Central memory CD4-positive, alpha-beta T cell (primary cell): ENCODE measurements at regions not wholly inside any gene's neighbourhood (a gene's known extent, or its start where the extent isn't known, plus 50 kb on each side); places are given as distances from the start of the nearest gene placed in this dataset.

Source experiments
- DNase-seq: peaks from one replicate; pipeline ENCODE4 v3.0.0; 2022

DNA sequence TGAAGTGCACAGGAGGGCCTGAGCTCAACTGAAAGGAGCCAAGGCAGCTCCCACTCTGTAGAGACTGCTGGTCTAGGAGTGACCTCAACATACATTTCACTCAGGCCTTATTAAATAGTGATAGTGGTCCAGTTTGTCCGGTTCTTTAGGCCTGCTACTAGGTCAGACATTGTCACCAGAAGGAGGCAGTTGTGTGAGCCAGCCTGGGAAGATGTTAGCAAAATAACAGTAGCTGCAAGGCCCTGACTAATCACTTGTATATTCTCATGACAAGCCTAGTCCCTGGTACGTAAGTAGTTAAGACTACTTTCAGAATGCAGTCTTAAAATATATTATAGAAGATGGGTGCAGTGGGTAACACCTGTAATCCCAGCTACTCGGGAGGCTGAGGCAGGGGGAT is 264.0 kb upstream of the CAMK1G start:
- no peak for DNase-seq

DNA sequence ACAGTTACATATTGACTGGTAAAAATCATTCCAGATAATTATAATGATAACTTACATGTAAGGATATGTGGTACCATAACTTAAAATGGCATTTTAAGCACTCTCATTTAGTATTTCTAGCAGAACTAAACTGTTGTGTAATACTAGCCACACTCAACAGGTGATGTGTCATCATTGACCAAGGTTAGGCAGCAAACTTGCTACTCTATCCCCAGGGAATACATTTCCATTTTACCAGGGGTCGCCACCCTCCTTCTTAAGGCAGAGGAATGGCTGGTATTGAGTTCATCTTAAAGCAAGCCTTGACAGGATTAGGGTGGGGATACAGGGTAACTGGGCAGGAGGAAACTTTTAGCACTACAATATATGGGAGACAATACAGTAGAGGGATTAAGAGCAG is 259.8 kb upstream of the CAMK1G start:
- DNase-seq: no peak

DNA sequence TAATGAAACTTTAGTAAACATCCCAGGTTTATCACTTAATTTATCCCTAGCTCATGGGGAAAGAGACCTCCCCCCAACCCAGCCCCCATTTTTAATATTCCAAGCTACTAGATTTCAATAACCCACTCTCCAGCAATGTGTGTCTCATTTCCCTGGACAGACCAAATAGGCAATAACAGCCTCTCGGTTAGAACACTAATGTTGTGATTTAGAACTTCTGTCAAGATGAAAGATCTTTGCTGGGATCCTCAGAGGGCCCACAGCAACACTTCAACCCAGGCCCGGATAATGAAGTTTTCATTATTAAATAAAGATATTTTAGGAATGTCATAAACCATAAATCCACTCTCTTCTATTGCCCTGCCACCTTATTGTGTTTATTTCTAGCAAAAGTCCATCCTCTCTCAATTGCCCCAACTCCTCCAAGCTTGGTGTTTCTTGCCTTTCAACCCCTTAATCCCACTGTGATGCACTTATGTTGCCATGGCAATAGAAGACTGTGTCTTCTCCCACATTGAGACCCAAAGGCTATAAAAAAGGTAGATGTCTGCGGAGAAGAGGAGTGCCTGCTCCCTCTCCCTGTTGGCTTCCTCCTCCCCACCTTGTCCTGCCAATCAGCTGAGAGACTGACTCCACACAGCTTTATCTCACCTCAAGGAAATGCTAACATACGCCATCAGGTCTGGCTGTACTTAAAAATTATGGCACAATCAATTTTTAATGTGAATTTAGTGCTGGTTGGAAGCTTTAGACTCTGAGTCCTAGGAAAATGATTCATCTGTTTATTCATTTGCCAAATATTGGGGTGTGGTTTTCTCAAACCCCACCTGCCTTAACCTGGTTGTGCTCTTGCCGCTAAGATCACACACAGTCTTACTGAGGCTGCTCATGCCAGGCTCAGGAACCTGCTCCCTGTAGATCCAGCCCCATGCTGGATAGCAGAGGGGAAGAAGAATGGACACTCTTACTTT is 258.3 kb upstream of the CAMK1G start:
- DNase-seq: no peak

DNA sequence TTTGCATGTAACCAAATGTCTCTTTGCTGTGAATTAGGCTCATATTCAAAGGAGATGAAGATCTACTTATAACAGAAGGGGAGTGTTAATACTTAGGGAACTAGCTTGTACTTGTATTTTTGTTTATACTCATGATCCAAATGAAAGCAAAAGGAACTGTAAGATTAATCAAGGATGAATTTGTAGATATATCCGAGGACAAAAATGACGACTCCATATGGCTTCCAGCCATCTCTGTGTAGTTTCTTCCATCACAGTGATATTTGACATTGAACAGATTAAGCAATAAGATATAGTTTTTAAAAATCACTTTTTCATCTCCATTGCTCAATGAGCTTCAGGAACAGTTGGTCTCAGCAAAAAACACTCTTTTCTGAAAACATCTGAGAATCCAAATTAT is 257.4 kb upstream of the CAMK1G start:
- no peak for DNase-seq

DNA sequence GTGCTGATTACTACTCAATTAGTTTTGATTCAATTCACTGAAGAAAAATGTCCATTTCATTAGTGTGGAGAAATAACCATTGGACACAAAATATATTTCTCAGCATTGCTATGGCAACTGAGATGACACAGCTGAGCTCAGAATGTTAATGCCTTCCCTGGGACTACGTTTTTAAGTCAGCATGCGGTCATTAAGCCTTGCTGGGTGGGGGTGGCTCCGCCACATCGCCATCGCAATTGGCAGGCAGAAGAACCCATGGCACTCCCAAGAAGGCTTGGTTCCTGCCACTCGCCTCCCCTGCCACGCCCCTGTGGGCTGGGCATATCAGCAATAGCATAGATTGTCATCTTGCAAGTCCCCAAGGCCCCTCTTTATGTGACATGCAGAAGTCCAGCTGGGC is 256.7 kb upstream of the CAMK1G start:
- no peak for DNase-seq

DNA sequence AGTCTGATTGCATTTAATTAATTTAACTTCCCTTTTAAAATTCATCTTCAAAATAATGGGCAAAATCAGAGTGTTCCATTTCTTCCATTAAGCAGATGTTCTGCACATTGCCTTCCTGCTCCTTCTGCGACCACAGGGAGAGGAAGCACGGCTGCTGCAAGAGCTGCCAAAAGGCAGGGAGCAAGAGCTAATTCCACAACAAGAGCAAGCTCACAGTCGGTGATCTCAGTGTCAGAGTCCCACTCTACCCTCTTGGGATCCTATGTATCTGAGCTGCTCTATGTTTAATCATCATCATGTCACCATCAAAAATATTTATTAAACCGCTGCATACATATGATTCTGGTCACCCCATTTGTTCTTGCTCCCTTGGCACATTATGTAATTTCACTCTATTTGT is 255.3 kb upstream of the CAMK1G start:
- no peak for DNase-seq

DNA sequence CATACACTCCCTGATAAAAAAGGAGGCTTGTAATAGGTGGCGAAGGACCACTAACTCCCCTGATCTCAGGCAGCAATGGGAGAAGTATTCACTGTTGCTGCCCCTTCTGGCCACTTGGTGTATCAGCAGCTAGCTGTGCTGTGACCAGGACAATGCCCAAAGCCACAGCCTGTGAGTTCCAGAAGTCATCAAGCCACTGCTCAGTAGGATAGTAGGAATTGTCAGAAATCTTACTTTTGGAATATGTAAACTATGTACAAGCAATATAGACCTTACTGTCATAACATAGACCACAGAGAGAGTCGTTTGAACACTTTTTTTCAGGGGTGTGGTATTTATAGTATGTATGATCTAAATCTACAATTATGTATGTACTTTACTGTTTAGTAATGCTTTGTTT is 248.3 kb upstream of the CAMK1G start:
- no peak for DNase-seq

DNA sequence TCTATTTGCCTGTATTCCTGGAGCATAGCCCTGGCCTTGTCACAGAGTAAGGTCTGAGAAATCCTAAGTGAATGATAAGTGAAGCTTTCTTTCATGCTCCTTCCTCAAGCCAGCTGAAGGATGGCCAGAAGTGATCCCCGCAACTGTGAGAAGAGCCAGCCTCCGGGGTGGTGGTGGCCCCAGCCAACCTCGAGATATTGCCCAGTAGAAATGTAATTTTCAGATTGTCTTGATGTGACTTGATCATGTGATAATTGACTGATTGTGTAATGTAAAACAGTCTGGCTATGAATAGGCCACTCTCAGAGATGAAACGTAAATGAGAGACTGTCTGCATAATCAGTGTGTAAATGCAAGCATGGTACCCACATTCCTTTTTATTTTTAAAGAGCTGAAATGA is 242.4 kb upstream of the CAMK1G start:
- no peak for DNase-seq

DNA sequence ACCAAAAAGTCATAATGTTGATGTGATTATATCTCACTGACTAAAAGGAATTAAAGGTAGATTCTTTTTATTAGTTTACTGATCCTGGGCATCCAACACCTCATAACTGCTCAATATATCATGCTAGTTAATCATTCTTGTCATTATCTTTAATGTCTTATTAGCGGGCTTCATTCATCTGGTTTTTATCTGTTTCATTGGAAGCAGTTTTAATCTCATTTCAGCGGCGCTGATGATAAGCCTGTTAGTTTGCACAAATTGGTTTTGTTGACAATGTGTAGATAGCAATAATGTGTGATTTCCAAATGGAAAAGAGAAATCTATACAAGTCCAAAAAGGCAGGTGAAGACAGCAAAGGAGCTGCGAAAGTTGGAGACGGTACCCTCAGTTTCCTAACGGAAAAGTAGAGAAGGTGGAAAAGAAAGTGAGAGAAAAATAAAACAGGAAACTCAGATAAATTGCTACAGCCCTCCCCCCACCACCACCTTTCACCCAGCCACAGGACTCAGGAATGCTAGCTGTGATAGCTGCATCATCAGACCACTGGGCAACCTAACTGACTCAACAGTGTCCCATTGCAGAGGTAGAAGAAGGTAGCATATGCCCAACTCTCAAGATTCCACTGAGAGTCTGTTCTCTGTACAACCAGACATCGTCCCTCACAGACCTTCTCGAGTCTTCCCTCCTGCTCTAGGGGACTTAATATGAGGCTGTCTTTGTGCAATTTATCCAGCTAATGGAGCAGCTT is 241.7 kb upstream of the CAMK1G start:
- no peak for DNase-seq

DNA sequence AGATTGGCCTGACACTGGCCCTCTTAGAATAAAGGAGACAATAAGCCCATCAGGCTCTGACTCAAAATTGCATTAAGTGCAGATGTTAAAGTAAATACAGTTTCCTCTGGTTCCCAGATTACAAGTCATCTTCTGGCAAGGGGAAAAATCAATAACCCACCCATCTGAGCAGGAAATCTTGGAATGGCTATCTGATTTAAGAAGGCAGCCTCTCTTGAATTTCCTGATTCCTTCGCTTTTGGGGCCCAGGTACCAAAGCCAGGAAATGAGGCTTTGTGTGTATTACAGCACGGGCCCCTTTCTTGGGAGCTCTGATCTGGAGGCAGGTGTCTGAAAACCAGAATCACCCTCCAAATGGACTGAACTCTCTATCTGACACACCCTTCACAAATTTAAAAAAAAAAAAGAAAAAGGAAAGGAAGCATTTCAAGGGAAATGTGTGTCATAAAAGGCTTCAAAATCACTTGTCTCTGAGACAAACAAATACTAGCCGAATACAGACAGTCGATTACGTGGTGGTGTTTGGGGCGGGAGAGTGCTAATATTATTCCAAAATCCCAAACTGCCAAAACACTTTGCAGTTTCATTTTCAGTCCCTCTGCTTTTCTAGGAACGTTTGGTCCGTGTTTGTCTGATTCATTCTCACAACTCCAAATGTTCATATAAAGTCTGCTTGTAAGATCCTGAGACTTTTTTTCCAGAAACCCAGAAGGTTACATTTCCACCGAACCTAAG is 240.9 kb upstream of the CAMK1G start:
- no peak for DNase-seq

DNA sequence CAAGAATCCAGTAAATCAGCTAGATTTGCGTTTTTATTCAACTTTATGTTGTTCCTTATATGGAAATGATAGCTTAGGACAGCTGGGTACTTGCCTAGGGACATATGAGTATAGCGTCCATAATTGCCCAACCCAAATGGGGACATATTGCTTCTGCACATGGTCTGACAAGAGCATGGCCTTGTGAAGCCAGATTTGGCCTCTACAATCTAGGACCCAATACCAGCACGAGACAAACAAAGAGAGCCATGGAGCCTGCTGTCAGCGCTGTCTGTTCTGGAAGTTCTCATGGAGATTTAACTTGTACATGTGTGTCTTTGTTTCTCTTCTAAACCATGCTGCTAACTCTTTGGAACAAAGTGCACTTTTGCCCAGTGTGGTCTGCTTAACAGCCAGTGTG is 240.0 kb upstream of the CAMK1G start:
- no peak for DNase-seq

DNA sequence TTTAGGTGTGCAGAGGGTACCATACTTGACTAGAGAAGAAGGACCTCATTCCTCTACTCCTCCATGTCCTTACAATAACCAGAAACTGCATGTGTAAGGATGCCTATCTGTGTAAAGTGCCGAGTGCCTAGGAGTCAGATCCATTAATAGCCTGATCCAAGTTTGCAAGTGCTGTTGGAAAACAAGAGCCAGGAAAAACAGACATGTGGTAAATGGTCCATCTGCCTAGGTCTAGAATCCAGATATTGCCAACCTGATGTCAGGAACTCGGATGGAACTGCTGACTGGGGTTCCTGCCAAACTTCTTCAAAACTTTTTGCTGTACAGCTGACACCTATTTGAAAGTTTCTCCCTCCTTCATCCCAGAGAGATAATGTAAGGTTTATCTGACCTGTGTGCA is 239.4 kb upstream of the CAMK1G start:
- no peak for DNase-seq

DNA sequence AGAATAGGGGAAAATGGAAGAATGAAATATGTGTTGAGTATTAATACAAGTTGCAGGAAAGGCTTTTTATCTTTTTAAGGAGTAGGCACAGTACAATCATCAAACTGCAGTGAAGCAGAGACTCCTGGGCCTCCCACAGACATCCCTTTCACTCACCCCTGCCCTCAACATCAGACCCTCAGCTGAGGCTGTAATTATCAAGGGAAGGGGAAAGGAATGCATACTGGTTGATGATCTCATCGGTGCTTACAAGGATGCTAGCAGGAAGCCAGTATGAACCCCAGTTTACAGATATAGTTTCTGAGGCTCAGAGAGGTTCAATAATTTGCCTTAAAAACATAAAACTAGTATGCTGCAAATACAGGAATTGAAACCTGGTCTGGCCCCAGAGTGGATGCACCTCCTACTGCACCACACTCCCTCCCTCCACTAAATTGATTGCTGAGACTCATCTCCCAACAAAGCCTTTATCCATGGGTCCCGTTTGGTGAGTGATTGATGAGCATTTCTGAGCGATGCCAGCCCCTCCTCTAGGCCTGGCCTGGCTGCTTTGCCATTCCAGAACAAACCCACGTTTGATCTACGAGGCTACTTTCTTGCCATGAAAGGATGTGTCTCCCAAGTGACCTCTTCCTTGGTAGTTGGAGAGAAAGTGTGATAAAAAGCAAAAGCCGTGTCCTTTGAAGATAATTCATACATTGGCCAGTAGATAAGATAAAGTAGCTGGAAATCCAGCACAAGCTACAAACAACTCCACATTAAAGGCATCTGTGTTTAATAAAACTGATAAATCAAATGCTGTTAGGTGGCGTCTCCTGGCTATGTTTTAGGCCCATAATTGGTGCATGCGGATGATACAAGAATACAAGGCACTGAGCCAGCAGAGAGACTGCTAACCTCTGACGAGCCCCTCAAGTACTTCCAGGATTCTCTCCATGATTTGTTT is 233.9 kb upstream of the CAMK1G start:
- no peak for DNase-seq

DNA sequence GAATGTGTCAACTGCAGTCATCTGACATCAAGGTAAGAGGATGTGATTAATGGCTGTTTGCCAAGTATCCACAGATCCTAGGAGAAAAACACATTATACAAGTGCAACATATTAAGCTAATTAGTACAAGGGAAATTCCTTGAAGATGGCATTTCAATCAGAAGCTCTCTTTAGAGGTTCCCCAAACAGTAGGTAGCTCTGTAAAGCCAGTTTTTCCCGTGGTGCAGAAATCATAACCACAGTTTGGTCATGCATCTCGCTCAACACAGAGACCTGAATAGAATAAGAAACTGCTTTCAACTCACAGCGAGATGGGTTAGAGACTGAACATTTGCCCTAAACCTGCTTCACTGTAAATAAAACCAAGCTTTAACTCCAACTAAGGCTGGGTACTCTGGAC is 230.5 kb upstream of the CAMK1G start:
- DNase-seq: no peak

DNA sequence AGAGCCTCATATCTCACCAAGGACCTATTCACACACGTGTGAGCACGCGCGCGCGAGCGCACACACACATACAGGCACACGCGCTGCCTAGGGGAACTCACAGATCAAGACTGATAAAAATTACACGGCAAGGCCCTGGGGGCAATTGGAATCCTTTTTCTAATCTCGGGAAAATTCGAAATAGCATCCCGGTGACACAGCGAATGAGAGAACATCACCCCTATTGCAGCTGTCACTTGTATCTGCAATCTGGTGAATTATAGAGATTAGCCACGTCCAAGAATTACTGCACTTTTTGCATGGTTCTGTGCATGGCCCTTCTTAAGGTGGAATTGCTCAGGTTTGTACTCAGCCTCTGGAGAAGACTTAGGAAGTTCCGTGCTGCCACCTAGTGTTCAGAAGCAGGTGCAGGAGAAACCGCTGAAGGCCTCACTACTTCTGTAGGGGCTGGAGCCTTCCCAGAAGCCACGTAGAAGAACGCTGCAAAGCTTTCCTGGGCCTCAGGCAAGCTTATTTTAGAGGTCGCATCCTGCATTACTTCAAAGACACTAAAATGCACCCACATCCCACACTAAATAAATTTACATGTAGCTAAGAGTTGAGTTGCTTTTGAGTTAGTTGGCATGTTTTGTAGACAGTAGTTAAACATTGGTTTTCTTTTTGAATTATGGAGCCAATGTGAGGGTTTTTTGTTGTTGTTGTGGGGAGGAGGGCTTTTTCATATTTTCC is 229.2 kb upstream of the CAMK1G start:
- DNase-seq: peak; percentile 8

DNA sequence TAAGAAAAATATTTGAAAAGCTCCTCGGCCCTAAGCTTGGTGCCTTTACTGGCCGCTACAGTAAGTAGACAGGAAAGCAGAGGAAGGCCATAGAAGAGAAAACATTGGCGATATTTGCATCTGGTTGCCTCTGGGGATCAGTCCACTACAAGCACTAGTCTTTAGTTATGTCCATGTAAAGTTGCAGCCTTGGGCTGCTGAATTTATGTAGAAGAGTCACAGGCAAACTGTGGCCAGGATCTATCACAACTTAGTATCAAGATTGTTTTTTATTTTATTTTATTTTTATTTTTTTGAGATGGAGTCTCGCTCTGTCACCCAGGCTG is 228.7 kb upstream of the CAMK1G start:
- DNase-seq: no peak

DNA sequence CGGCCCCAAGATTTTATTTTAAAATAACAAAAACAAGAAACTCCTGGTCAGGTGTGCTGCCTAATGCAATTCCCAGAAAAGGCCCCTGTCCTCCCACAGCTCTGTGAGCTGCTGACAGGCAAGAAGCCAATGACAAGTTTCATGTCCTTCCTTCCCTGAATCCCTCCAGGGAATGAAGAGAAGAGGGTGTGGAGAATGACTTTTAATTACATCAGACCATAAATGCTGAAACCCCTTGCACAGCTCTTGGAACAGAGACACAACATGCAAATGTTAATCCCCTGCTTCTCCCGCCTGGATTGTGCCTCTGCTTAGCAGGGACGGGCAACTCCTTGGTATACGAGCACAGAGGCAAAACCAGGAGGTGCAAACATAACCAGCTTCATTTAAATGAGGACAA is 228.1 kb upstream of the CAMK1G start:
- no peak for DNase-seq

DNA sequence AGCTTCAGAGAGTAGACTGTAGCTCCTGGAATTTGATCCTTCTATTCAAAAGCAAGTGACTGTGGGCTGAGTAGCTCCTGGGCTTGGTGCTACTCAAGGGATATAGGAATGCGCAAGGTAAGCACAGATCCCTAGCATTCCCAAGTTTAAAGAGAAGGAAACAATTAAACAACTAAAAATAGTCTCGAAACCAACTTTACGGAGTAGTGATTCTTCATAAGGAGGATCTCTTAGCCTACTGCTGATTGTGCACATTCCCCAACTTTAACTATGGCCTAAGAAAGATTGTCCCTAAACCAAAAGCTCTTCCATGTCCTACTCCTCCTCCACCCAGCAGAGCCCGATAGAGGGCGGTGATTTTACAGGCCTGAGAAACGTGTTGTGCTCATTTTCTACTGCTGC is 226.5 kb upstream of the CAMK1G start:
- DNase-seq: no peak

DNA sequence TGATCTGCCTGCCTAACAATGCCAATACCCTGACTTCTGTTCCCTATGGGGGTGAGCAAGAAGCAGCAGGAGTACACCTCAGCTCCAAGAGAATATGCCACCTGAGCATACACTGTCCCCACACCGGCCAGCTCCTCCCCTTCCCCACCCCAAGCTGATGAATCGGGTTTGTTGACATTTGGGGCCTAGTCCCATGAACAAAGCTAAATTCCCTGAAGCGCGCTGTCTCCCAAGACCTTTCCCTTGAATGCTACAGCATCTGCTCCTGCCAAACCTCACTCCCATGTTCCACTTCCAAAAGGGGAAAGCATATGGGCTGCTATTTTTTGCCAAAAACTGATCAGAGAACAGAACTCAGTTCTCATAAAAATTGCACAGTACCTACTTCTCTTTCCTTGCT is 220.4 kb upstream of the CAMK1G start:
- DNase-seq: no peak

DNA sequence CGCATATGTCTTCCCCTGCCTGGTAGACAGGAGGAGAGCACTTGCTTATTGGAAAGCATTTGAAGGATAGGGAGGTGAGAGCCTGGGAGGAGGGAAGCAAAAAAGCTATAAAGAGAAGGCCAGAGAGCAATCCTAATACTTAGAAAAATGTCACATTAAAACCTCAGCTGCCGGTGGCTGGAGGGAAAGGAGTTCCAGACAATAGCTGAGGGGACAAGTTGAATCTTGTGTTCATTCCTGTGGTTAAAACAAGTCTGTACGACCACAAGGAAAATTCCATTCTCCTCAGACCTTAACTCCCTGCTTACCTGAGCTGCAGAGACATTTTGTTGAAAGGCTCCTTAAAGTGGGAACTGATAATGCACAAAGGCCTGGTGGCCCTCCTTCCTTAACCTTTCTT is 218.8 kb upstream of the CAMK1G start:
- DNase-seq: no peak

DNA sequence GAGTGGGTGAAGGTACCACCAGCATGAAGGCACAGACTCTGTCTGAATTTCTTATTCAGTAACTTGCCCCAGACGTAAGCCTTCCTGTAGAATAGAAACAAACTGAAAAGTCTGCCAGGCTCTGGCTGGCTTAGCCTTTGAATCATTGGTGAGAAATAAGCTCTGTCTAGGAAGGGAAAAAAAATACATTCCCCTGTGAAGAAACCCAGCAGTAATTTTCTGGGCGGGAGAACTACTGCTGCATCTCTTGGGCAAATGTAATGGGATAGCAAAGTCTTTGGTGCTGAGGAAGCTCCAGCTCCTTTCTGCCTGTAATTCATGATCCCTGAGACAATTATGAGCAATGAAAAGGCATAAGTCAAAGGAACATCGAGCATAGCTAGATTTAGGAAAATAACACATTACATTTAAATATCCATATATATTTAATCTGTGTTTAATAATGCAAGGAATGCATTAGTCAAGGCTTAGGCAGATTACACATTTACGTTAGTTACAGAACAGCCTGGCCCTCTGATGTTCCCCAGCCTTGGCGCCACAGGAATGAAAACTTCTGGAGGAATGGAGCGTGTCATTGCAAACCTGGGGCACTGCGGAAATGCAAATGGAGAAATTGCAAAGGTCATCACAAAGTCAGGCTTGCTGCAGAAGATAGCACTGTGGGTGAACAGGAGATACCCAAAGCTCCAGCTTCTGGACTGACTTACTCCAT is 216.3 kb upstream of the CAMK1G start:
- no peak for DNase-seq
